ENCODE measurements at regions not wholly inside any gene's neighbourhood (a gene's known extent, or its start where the extent isn't known, plus 50 kb on each side); places are given as distances from the start of the nearest gene placed in this dataset.
"Not testable (repeated sequence)": the region's sequence is repeated elsewhere in the genome, so short reads cannot be mapped to it uniquely, and the experiment has no call there.

- no peak for DNase-seq
These were observed 58.8 kb downstream of the PPP4R3C start for GRCh38 chrX:27404366-27404765.

GRCh38 chrX:27399146-27399456 lies 64.0 kb downstream of the PPP4R3C start:
- no peak for DNase-seq

- DNase-seq = peak; percentile 24
These were observed 71.5 kb downstream of the PPP4R3C start for GRCh38 chrX:27391623-27392022.

GRCh38 chrX:27381419-27381818 lies 81.7 kb downstream of the PPP4R3C start:
- no peak for DNase-seq

- no peak for DNase-seq
These were observed 82.8 kb downstream of the PPP4R3C start for GRCh38 chrX:27380163-27380845.

- DNase-seq = no peak
These were observed 109.1 kb downstream of the PPP4R3C start for GRCh38 chrX:27354021-27354420.

GRCh38 chrX:27350476-27350875 lies 112.7 kb downstream of the PPP4R3C start:
- no peak for DNase-seq

- DNase-seq = peak; percentile 8
These were observed 126.6 kb downstream of the PPP4R3C start for GRCh38 chrX:27336466-27337091.

GRCh38 chrX:27321632-27322031 lies 141.5 kb downstream of the PPP4R3C start:
- no peak for DNase-seq

- DNase-seq = no peak
These were observed 153.7 kb downstream of the PPP4R3C start for GRCh38 chrX:27309406-27309805.

GRCh38 chrX:27307546-27307945 lies 155.6 kb downstream of the PPP4R3C start:
- DNase-seq = no peak

GRCh38 chrX:27292552-27292951 lies 170.6 kb downstream of the PPP4R3C start:
- not testable (repeated sequence) for DNase-seq

- DNase-seq = no peak
These were observed 186.4 kb downstream of the PPP4R3C start for GRCh38 chrX:27276751-27277150.

- DNase-seq = no peak
These were observed 208.5 kb downstream of the PPP4R3C start for GRCh38 chrX:27254656-27255055.

- DNase-seq = no peak
These were observed 211.8 kb downstream of the PPP4R3C start for GRCh38 chrX:27251369-27251768.

- no peak for DNase-seq
These were observed 220.6 kb downstream of the PPP4R3C start for GRCh38 chrX:27242581-27242980.

- no peak for DNase-seq
These were observed 221.2 kb downstream of the PPP4R3C start for GRCh38 chrX:27241981-27242380.

GRCh38 chrX:27240042-27240441 lies 223.1 kb downstream of the PPP4R3C start:
- not testable (repeated sequence) for DNase-seq

- no peak for DNase-seq
These were observed 226.5 kb downstream of the PPP4R3C start for GRCh38 chrX:27236681-27237080.

- no peak for DNase-seq
These were observed 233.4 kb downstream of the PPP4R3C start for GRCh38 chrX:27229721-27230120.

- DNase-seq = no peak
These were observed 240.5 kb downstream of the PPP4R3C start for GRCh38 chrX:27222661-27223060.

GRCh38 chrX:27186671-27187070 lies 276.5 kb downstream of the PPP4R3C start:
- DNase-seq = peak; percentile 17

- no peak for DNase-seq
These were observed 299.9 kb downstream of the PPP4R3C start for GRCh38 chrX:27163236-27163635.

GRCh38 chrX:27162496-27162895 lies 300.6 kb downstream of the PPP4R3C start:
- no peak for DNase-seq

GRCh38 chrX:27156921-27157320 lies 306.2 kb downstream of the PPP4R3C start:
- not testable (repeated sequence) for DNase-seq

Measured in fibroblast of skin of right biceps (primary cell).